Uterus (tissue), 2 donors: ENCODE measurements at regions not wholly inside any gene's neighbourhood (a gene's known extent, or its start where the extent isn't known, plus 50 kb on each side); places are given as distances from the start of the nearest gene placed in this dataset.

ENCODE experiments used
- POLR2A ChIP-seq, 2 donors: fragments of 450-650 bp; IDR thresholded peaks; one replicate each; pipeline ENCODE4 v1.6.1; 2016; ENCODE audit warnings: antibody characterized with exemption in 2 of 2, mild to moderate bottlenecking in 1 of 2, moderate library complexity in 1 of 2
- TF ChIP-seq, protein P1 (sequence below), 4 experiments: fragments of 200-600 bp in 2 of 4; fragments of 450-650 bp in 2 of 4; sonication (generic) in 2 of 4; IDR thresholded peaks; one replicate each; pipeline ENCODE4 v1.5.1; 2016 to 2019; ENCODE audit warnings: antibody characterized with exemption in 4 of 4, mild to moderate bottlenecking in 2 of 4, moderate library complexity in 1 of 4

DNA sequence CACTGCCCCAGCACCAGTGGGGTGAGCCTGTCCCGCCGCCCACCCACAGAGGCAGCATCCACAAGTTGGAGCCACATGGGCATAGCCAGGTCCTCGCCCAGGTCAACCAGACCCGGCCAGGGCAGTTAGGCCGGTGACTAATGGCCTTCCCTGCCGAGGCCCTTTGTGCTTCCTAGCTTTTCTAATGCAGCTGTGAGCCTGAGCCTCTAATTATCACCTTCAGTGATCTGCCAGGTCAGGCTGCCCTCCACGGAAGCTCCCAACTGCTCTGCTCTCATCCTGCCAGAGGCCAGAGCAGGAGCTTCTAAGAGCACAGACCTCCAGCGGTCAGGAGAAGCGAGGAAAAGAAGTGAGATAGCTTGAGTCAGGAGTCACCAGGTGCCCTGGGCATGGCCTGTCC lies 87.1 kb upstream of the PPP1R26 start:
- TF ChIP-seq, protein P1, sequence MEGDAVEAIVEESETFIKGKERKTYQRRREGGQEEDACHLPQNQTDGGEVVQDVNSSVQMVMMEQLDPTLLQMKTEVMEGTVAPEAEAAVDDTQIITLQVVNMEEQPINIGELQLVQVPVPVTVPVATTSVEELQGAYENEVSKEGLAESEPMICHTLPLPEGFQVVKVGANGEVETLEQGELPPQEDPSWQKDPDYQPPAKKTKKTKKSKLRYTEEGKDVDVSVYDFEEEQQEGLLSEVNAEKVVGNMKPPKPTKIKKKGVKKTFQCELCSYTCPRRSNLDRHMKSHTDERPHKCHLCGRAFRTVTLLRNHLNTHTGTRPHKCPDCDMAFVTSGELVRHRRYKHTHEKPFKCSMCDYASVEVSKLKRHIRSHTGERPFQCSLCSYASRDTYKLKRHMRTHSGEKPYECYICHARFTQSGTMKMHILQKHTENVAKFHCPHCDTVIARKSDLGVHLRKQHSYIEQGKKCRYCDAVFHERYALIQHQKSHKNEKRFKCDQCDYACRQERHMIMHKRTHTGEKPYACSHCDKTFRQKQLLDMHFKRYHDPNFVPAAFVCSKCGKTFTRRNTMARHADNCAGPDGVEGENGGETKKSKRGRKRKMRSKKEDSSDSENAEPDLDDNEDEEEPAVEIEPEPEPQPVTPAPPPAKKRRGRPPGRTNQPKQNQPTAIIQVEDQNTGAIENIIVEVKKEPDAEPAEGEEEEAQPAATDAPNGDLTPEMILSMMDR (IDR thresholded peaks at IDR 0.05), result no peak
- no peak for TF ChIP-seq POLR2A (IDR thresholded peaks at IDR 0.05)
